ENCODE measurements at regions not wholly inside any gene's neighbourhood (a gene's known extent, or its start where the extent isn't known, plus 50 kb on each side); places are given as distances from the start of the nearest gene placed in this dataset.

DNA sequence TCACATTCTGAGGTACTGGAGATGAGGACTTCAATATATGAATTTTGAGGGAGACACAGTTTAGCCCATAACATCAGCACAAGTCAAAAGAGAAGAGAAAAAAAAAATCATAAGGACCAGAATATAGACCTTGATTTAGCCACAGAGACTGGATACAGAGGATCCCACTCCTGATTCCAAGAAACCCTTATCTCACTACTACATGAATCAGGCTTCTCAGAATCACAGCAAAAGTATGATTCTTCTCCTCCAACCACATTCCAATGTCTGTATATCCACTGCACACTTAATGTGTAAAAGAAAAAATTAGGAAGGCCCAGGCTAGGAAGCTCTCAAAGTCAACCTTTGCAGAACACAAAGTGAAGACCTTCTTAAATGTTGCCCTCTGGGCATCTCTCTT is 610.9 kb downstream of the DTWD2 start:
- TF ChIP-seq SUZ12 (IDR thresholded peaks at IDR 0.05), result no peak
- TF ChIP-seq FOXA1 (IDR thresholded peaks at IDR 0.05), result no peak
- TF ChIP-seq BHLHE40 (IDR thresholded peaks at IDR 0.05; ENCODE audit: borderline replicate concordance), result no peak
- TF ChIP-seq FOXM1 (IDR thresholded peaks at IDR 0.05; ENCODE audit: borderline replicate concordance), result no peak
- TF ChIP-seq NFRKB (IDR thresholded peaks at IDR 0.05), result no peak

Measured in HEK293T (cell line).